HEK293 (cell line): ENCODE measurements at regions not wholly inside any gene's neighbourhood (a gene's known extent, or its start where the extent isn't known, plus 50 kb on each side); places are given as distances from the start of the nearest gene placed in this dataset.

ENCODE experiments used
- ZNF146 ChIP-seq: fragments of 450-650 bp; formaldehyde crosslinking; IDR thresholded peaks from 2 replicates; pipeline ENCODE4 v1.5.1; 2016; ENCODE audit warnings: missing biosample characterization, missing genetic modification characterization
- ZNF654 ChIP-seq: fragments of 450-650 bp; formaldehyde crosslinking; IDR thresholded peaks from 2 replicates; pipeline ENCODE4 v1.5.1; 2016; ENCODE audit warnings: low read depth, missing biosample characterization, missing genetic modification characterization
- TF ChIP-seq, protein P1 (sequence below): fragments of 450-650 bp; formaldehyde crosslinking; IDR thresholded peaks from 2 replicates; pipeline ENCODE4 v1.5.1; 2016; ENCODE audit warnings: missing biosample characterization, missing genetic modification characterization

GRCh38 chr2:39522518-39522877, 85.4 kb upstream of the MAP4K3 start:
- TF ChIP-seq ZNF654 (tag by site-specific recombination) (no peak), ZNF146 (no peak)
- TF ChIP-seq, protein P1, sequence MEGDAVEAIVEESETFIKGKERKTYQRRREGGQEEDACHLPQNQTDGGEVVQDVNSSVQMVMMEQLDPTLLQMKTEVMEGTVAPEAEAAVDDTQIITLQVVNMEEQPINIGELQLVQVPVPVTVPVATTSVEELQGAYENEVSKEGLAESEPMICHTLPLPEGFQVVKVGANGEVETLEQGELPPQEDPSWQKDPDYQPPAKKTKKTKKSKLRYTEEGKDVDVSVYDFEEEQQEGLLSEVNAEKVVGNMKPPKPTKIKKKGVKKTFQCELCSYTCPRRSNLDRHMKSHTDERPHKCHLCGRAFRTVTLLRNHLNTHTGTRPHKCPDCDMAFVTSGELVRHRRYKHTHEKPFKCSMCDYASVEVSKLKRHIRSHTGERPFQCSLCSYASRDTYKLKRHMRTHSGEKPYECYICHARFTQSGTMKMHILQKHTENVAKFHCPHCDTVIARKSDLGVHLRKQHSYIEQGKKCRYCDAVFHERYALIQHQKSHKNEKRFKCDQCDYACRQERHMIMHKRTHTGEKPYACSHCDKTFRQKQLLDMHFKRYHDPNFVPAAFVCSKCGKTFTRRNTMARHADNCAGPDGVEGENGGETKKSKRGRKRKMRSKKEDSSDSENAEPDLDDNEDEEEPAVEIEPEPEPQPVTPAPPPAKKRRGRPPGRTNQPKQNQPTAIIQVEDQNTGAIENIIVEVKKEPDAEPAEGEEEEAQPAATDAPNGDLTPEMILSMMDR: no peak
